Suprapubic skin (tissue), 4 donors: ENCODE measurements at regions not wholly inside any gene's neighbourhood (a gene's known extent, or its start where the extent isn't known, plus 50 kb on each side); places are given as distances from the start of the nearest gene placed in this dataset.
"Not testable (repeated sequence)": the region's sequence is repeated elsewhere in the genome, so short reads cannot be mapped to it uniquely, and the experiment has no call there.

Source experiments
- DNase-seq, 2 donors: peaks; one replicate each; pipeline ENCODE4 v3.0.0-alpha.2; 2019; ENCODE audit warnings: low spot score in 2 of 2
- H3K27ac ChIP-seq: fragments of 200-600 bp; sonication (generic); one replicate; pipeline ENCODE4 v1.5.1; 2019
- H3K27me3 ChIP-seq: fragments of 200-600 bp; sonication (generic); one replicate; pipeline ENCODE4 v1.5.1; 2019
- H3K36me3 ChIP-seq: fragments of 200-600 bp; sonication (generic); one replicate; pipeline ENCODE4 v1.5.1; 2019
- H3K4me1 ChIP-seq: fragments of 200-600 bp; sonication (generic); one replicate; pipeline ENCODE4 v1.5.1; 2019
- H3K4me3 ChIP-seq: fragments of 200-600 bp; sonication (generic); one replicate; pipeline ENCODE4 v1.5.1; 2019; ENCODE audit warnings: mild to moderate bottlenecking
- H3K9me3 ChIP-seq: fragments of 200-600 bp; sonication (generic); one replicate; pipeline ENCODE4 v1.5.1; 2019
- CTCF ChIP-seq, 2 donors: fragments of 200-600 bp in 1 of 2; fragments of 450-650 bp in 1 of 2; sonication (generic) in 1 of 2; IDR thresholded peaks; one replicate each; pipeline ENCODE4 v1.5.1; 2016 to 2019; ENCODE audit warnings: antibody characterized with exemption in 2 of 2, mild to moderate bottlenecking in 1 of 2, moderate library complexity in 1 of 2
- EP300 ChIP-seq: sonication (generic); formaldehyde crosslinking; IDR thresholded peaks from one replicate; pipeline ENCODE4 v1.6.1; 2017; ENCODE audit warnings: antibody characterized with exemption
- POLR2A ChIP-seq, 2 donors: fragments of 450-650 bp; IDR thresholded peaks; one replicate each; pipeline ENCODE4 v1.6.1; 2017; ENCODE audit warnings: antibody characterized with exemption in 2 of 2, mild to moderate bottlenecking in 2 of 2, moderate library complexity in 2 of 2
- POLR2AphosphoS5 ChIP-seq, 3 donors: sonication (generic); formaldehyde crosslinking; IDR thresholded peaks; one replicate each; pipeline ENCODE4 v1.6.1; 2017; ENCODE audit warnings: antibody characterized with exemption in 3 of 3
- WGBS: methylation state at CpG from one replicate; pipeline ENCODE4 v1.1.5; 2018; 5-methylcytosine and 5-hydroxymethylcytosine counted together

DNA sequence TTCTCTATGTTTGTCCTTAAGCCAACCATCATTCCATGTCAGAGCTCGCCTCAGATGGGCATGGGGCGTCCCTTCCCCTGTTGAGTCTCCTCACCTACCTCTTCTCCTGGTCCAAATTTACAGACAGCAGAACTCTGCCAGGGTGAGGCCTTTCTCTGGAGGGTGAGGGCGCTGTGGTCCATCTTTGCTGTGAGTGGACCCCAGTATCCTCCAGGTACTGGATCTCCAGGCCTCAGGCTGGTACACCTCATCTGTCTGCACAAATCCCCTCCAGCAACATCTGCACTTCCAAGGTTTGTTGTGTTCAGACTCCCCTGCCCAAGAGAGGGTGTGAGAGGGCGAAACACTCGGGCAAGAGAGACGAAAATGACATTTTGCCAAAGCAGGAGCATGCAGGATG is 63.9 kb upstream of the EDAR start:
- Histone ChIP-seq H3K36me3 (no peaks in the 10 kb centered on the region), H3K27ac (no peak overlapping the region), H3K27me3 (no peaks in the 10 kb centered on the region), H3K4me3 (no peak overlapping the region), H3K4me1 (no peaks in the 10 kb centered on the region), H3K9me3 (no peaks in the 10 kb centered on the region)
- 88% methylated on average over 6 of the region's 6 CpGs for WGBS
- DNase-seq, result peak in 1 of 2 donors; percentile 28
- no peak for TF ChIP-seq POLR2AphosphoS5 (IDR thresholded peaks at IDR 0.05)
- TF ChIP-seq EP300, result no peak
- no peak for TF ChIP-seq CTCF (IDR thresholded peaks at IDR 0.05)
- TF ChIP-seq POLR2A (IDR thresholded peaks at IDR 0.05), result no peak

DNA sequence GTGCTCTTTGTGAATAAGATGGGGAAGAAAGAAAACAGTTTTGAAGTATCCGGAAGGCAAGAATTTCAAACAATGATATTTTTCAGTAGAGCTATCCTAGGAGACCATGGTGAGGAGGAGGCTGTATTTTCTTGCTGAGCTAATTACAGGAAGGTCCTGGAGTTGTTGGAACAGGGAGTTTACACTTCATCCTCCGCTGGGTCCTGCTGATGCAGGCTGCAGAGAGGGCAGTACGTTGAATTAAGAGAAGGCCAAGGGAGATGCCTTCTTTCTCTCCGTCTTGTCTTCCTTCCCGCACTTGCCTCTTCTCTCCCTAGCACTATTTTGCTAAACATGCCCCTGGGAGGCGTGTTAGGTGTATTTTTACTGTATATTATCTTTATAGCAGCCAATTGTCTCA is 60.0 kb upstream of the EDAR start:
- TF ChIP-seq POLR2AphosphoS5 (IDR thresholded peaks at IDR 0.05), result no peak
- no peak for TF ChIP-seq EP300
- no peak for TF ChIP-seq CTCF (IDR thresholded peaks at IDR 0.05)
- TF ChIP-seq POLR2A (IDR thresholded peaks at IDR 0.05), result no peak
- Histone ChIP-seq H3K9me3 (no peaks in the 10 kb centered on the region), H3K4me3 (no peak overlapping the region), H3K4me1 (no peaks in the 10 kb centered on the region), H3K36me3 (no peaks in the 10 kb centered on the region), H3K27me3 (no peaks in the 10 kb centered on the region), H3K27ac (no peak overlapping the region)
- WGBS, result 85% methylated on average over 6 of the region's 6 CpGs
- no peak for DNase-seq

DNA sequence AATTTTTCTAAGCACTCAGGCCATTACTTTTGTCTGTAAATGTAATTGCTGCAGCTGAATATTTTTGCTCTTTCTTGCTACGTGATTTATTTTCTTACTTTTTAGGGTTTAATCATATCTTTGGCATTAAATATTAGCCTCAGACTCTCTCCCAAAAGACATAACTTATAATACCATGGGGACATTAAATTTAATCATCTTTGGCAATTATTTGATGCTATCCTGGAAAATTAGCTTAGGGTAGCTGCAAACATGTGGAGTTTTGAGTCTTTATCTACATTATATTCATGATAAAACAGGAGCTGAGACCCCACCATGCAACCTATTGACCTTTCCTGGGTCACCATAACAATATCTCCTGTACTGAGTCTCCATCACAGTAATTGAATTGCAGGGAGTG is 59.1 kb upstream of the EDAR start:
- H3K27me3 ChIP-seq, result no peaks in the 10 kb centered on the region
- H3K9me3 ChIP-seq, result no peaks in the 10 kb centered on the region
- 81% methylated on average over 1 of the region's 1 CpG for WGBS
- no peak overlapping the region for H3K27ac ChIP-seq
- TF ChIP-seq EP300 (no peak), POLR2AphosphoS5 (IDR thresholded peaks at IDR 0.05) (no peak), POLR2A (IDR thresholded peaks at IDR 0.05) (no peak), CTCF (IDR thresholded peaks at IDR 0.05) (no peak)
- DNase-seq, result no peak
- H3K4me3 ChIP-seq, result no peak overlapping the region
- no peaks in the 10 kb centered on the region for H3K36me3 ChIP-seq
- no peaks in the 10 kb centered on the region for H3K4me1 ChIP-seq

DNA sequence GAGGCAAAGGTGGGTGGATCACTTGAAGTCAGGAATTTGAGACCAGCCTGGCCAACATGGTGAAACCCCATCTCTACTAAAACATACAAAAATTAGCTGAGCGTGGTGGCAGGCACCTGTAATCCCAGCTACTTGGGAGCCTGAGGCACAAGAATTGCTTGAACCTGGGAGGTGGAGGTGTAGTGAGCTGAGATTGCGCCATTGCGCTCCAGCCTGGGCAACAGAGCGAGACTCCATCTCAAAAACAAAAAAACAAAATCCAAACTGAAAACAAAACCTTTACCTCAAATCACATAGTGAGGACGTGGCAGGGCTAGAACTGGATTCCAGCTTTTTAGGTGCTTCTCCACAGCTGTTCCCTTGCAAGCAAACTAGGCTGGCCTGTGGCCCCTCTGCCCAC is 58.5 kb upstream of the EDAR start:
- DNase-seq, result peak in 1 of 2 donors; percentile 21
- 93% methylated on average over 5 of the region's 5 CpGs for WGBS
- not testable (repeated sequence) for H3K9me3 ChIP-seq, H3K4me3 ChIP-seq, H3K27ac ChIP-seq, H3K27me3 ChIP-seq, H3K36me3 ChIP-seq, H3K4me1 ChIP-seq

GRCh38 chr2:109046925-109047508 is 58.0 kb upstream of the EDAR start:
- Histone ChIP-seq H3K27me3 (no peaks in the 10 kb centered on the region), H3K9me3 (no peaks in the 10 kb centered on the region), H3K27ac (no peak overlapping the region), H3K4me3 (no peak overlapping the region), H3K4me1 (no peaks in the 10 kb centered on the region), H3K36me3 (no peaks in the 10 kb centered on the region)
- WGBS, result 55% methylated on average over 4 of the region's 4 CpGs
- TF ChIP-seq EP300 (no peak), POLR2AphosphoS5 (IDR thresholded peaks at IDR 0.05) (no peak), POLR2A (IDR thresholded peaks at IDR 0.05) (no peak), CTCF (IDR thresholded peaks at IDR 0.05) (no peak)
- no peak for DNase-seq

DNA sequence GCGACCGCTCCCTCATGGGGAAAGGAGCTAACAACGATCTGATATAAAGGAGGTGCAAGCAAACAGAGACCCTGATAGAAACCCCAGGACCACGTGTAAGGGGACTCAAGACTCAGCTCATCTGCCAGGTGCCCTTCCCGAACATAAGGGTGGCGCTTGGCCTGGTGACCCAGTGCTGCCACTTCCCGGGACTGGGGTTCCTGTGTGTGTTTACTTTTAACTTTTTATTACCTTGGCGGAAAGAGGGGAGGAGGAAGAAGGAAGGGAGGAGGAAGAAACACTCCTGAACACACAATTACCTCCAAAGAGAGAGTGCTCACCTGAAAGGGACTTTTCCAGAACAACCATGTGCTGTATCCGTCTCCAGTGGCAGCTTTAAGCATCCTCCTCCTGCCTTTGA is 56.5 kb upstream of the EDAR start:
- Histone ChIP-seq H3K36me3 (no peaks in the 10 kb centered on the region), H3K27ac (no peak overlapping the region), H3K9me3 (no peaks in the 10 kb centered on the region), H3K4me3 (no peak overlapping the region), H3K27me3 (no peaks in the 10 kb centered on the region), H3K4me1 (no peaks in the 10 kb centered on the region)
- no peak for TF ChIP-seq CTCF (IDR thresholded peaks at IDR 0.05)
- TF ChIP-seq EP300, result no peak
- no peak for TF ChIP-seq POLR2A (IDR thresholded peaks at IDR 0.05)
- TF ChIP-seq POLR2AphosphoS5 (IDR thresholded peaks at IDR 0.05), result no peak
- DNase-seq, result peak; percentile 7 to 23
- 82% methylated on average over 8 of the region's 9 CpGs for WGBS
